Nephron progenitor cell (in vitro differentiated cells): ENCODE measurements at regions not wholly inside any gene's neighbourhood (a gene's known extent, or its start where the extent isn't known, plus 50 kb on each side); places are given as distances from the start of the nearest gene placed in this dataset.

Source experiments
- DNase-seq: peaks from one replicate; pipeline ENCODE4 v3.0.0; 2021
- H3K27ac Mint-ChIP-seq: 2 replicates; pipeline ENCODE4 v1.8.0; 2021; ENCODE audit warnings: mild to moderate bottlenecking, moderate library complexity, mixed read lengths
- H3K27me3 Mint-ChIP-seq: 2 replicates; pipeline ENCODE4 v1.8.0; 2021; ENCODE audit warnings: mild to moderate bottlenecking, low read depth, mixed read lengths; ENCODE audit not compliant: poor library complexity
- H3K36me3 Mint-ChIP-seq: 2 replicates; pipeline ENCODE4 v1.8.0; 2021; ENCODE audit warnings: low read depth, mixed read lengths
- H3K4me1 Mint-ChIP-seq: 2 replicates; pipeline ENCODE4 v1.8.0; 2021; ENCODE audit warnings: mixed read lengths
- H3K4me3 Mint-ChIP-seq: 2 replicates; pipeline ENCODE4 v1.8.0; 2021; ENCODE audit warnings: mild to moderate bottlenecking, moderate library complexity, mixed read lengths
- H3K9me3 Mint-ChIP-seq: 2 replicates; pipeline ENCODE4 v1.8.0; 2021; ENCODE audit warnings: mild to moderate bottlenecking, moderate library complexity, mixed read lengths
- CTCF ChIP-seq: fragments of 200-600 bp; sonication (generic); IDR thresholded peaks from 2 replicates; pipeline ENCODE4 v1.5.0; 2021; ENCODE audit warnings: antibody characterized with exemption

- Mint-ChIP-seq H3K4me3 (no peak overlapping the region), H3K27ac (no peak overlapping the region), H3K4me1 (peaks cover 11% of the 10 kb centered on the region), H3K36me3 (peaks cover 11% of the 10 kb centered on the region), H3K27me3 (no peaks in the 10 kb centered on the region), H3K9me3 (peaks cover 36% of the 10 kb centered on the region)
- DNase-seq = no peak
- TF ChIP-seq CTCF = no peak
Observed at GRCh38 chr10:123398180-123398591, 244.0 kb downstream of the BUB3 start.

GRCh38 chr10:123398756-123399155 lies 244.6 kb downstream of the BUB3 start:
- Mint-ChIP-seq H3K4me3 (no peak overlapping the region), H3K9me3 (peaks cover 42% of the 10 kb centered on the region), H3K27ac (no peak overlapping the region), H3K36me3 (peaks cover 15% of the 10 kb centered on the region), H3K4me1 (peaks cover 11% of the 10 kb centered on the region), H3K27me3 (no peaks in the 10 kb centered on the region)
- no peak for DNase-seq
- TF ChIP-seq CTCF = no peak

- Mint-ChIP-seq H3K27me3 (no peaks in the 10 kb centered on the region), H3K36me3 (peaks cover 19% of the 10 kb centered on the region), H3K4me1 (peaks cover 11% of the 10 kb centered on the region), H3K27ac (peak overlapping the region; percentile 55), H3K4me3 (no peak overlapping the region), H3K9me3 (peaks cover 46% of the 10 kb centered on the region)
- no peak for TF ChIP-seq CTCF
- no peak for DNase-seq
Observed at GRCh38 chr10:123399276-123399839, 245.2 kb downstream of the BUB3 start.

- no peak for DNase-seq
- H3K9me3 Mint-ChIP-seq = peaks cover 48% of the 10 kb centered on the region
- no peak for TF ChIP-seq CTCF
- H3K36me3 Mint-ChIP-seq = peaks cover 18% of the 10 kb centered on the region
- H3K27ac Mint-ChIP-seq = no peak overlapping the region
- H3K27me3 Mint-ChIP-seq = peaks cover 4% of the 10 kb centered on the region
- no peak overlapping the region for H3K4me3 Mint-ChIP-seq
- H3K4me1 Mint-ChIP-seq = peaks cover 11% of the 10 kb centered on the region
Observed at GRCh38 chr10:123402021-123402420, 247.8 kb downstream of the BUB3 start.

GRCh38 chr10:123402656-123403055 lies 248.5 kb downstream of the BUB3 start:
- peaks cover 11% of the 10 kb centered on the region for H3K4me1 Mint-ChIP-seq
- H3K27ac Mint-ChIP-seq = peak overlapping the region; percentile 47
- peaks cover 18% of the 10 kb centered on the region for H3K36me3 Mint-ChIP-seq
- TF ChIP-seq CTCF = no peak
- peaks cover 49% of the 10 kb centered on the region for H3K9me3 Mint-ChIP-seq
- H3K27me3 Mint-ChIP-seq = peaks cover 4% of the 10 kb centered on the region
- DNase-seq = no peak
- no peak overlapping the region for H3K4me3 Mint-ChIP-seq

- peaks cover 18% of the 10 kb centered on the region for H3K36me3 Mint-ChIP-seq
Observed at GRCh38 chr10:123404357-123404756, 250.2 kb downstream of the BUB3 start.

More at GRCh38 chr10:123404357-123404756, 250.2 kb downstream of the BUB3 start:
- no peak for DNase-seq
- TF ChIP-seq CTCF = no peak
- peaks cover 11% of the 10 kb centered on the region for H3K4me1 Mint-ChIP-seq
- H3K27ac Mint-ChIP-seq = no peak overlapping the region
- peaks cover 12% of the 10 kb centered on the region for H3K27me3 Mint-ChIP-seq
- no peak overlapping the region for H3K4me3 Mint-ChIP-seq
- H3K9me3 Mint-ChIP-seq = peaks cover 50% of the 10 kb centered on the region
